Activated CD8-positive, alpha-beta memory T cell treated with anti-CD3 and anti-CD28 coated beads for 24 hours (primary cell): ENCODE measurements at regions not wholly inside any gene's neighbourhood (a gene's known extent, or its start where the extent isn't known, plus 50 kb on each side); places are given as distances from the start of the nearest gene placed in this dataset.
"Not testable (repeated sequence)": the region's sequence is repeated elsewhere in the genome, so short reads cannot be mapped to it uniquely, and the experiment has no call there.

Experiments used
- DNase-seq: peaks from one replicate; pipeline ENCODE4 v3.0.0-alpha.2; 2020

GRCh38 chr4:132386130-132386529 lies 763.0 kb upstream of the PCDH10 start:
- no peak for DNase-seq

GRCh38 chr4:132387060-132387459 lies 762.0 kb upstream of the PCDH10 start:
- no peak for DNase-seq

- DNase-seq, result no peak
Observed at GRCh38 chr4:132395561-132395960, 753.5 kb upstream of the PCDH10 start.

- DNase-seq, result no peak
Observed at GRCh38 chr4:132396636-132397035, 752.5 kb upstream of the PCDH10 start.

DNA sequence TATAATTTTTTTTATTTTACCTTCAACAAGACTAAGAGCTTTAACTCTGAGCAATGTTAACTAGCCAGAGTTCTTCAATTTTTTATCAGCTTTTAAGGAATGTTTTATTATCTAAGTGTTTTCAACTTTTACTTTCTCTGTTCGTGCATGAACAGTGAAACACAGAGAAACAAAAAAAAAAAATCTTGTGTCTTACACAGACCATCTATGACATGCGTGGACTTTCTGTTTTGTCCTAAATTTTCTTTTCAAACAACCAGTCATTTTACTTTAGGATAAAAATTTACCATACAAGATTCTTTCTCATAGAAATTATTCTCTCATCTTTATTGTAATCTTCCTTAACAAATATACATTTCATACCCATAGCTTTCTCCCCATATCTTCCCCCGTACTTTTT lies 731.9 kb upstream of the PCDH10 start:
- DNase-seq, result no peak

DNA sequence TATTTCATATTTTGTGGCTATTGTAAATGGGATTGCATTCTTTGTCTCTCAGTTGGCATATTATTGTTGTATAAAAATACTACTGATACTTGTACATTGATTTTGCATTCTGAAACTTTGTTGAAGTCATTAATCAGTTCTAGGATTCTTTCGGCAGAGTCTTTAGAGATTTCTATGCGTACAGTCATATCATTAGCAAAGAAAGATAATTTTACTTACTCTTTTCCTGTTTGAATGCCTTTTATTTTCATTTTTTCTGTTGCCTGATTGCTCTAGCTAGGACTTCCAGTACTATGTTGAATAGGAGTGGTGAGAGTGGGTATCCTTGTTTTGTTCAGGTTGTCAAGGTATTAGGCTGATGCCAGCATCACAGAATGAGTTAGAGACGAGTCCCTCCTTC lies 722.0 kb upstream of the PCDH10 start:
- no peak for DNase-seq

GRCh38 chr4:132437117-132437516 lies 712.0 kb upstream of the PCDH10 start:
- no peak for DNase-seq

DNA sequence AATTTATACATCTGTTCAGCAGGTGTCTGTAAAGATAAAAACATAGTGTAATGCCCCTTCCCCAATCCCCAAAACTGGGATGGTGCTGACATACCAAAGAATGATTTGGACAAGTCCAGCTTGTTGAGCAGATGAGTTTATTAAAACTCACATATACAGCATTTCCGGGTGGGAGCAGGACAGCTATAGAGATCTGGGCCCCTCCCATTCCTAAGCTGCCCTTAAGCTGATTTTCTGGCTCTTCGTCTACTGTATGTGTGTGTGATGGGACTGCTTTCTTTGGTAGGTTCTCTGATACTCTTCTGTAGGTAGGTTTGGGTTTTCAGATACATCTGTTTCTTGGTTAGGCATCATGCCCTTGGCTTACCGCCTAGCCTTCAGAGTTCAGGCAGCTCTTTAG lies 703.7 kb upstream of the PCDH10 start:
- no peak for DNase-seq

DNA sequence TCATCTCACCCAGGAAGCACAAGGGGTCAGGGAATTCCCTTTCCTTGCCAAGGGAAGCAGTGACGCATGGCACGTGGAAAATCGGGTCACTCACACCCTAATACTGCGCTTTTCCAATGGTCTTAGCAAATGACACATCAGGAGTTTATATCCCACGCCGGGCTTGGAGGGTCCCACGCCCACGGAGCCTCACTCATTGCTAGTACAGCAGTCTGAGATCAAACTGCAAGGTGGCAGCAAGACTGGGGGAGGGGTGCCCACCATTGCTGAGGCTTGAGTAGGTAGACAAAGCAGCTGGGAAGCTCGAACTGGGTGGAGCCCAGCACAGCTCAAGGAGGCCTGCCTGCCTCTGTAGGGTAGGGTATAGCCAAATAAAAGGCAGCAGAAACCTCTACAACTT lies 691.1 kb upstream of the PCDH10 start:
- DNase-seq, result not testable (repeated sequence)

DNA sequence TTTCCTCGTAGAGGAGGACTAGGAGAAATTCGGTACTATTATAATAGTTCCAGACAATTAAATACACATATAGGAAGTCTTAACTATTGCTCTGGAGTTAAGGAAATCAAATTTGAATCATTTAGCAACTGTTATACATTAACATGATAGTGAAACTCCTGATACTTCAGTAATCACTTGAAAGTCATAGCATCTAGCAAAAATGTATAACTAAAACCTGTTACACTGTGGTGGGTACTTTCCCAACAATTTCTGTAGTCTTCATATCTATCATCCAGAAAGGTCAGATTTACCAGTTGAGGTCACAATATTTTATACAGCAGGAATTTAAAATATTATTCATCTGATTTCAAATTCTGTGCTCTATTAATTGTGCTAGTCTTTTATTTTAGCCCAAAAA lies 669.6 kb upstream of the PCDH10 start:
- DNase-seq, result no peak

- DNase-seq, result no peak
Observed at GRCh38 chr4:132488555-132488954, 660.5 kb upstream of the PCDH10 start.

DNA sequence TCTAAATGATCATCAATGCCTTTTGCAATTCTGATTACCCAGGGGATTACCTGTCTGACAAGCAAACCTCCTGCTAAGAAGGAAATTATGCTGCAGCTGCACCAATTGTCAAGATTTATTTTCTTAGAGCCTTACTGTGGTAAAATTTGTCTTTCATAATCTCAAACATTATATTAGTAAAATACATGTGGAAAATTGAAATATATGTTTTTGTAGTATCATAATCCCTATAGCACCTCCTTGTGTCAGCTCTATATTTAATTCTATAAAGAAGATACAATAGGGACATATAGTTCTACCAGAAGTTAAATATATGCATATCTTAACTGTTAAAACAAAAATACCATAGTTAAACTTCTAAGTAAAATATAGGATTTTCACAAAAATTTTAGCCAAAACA lies 655.6 kb upstream of the PCDH10 start:
- no peak for DNase-seq

DNA sequence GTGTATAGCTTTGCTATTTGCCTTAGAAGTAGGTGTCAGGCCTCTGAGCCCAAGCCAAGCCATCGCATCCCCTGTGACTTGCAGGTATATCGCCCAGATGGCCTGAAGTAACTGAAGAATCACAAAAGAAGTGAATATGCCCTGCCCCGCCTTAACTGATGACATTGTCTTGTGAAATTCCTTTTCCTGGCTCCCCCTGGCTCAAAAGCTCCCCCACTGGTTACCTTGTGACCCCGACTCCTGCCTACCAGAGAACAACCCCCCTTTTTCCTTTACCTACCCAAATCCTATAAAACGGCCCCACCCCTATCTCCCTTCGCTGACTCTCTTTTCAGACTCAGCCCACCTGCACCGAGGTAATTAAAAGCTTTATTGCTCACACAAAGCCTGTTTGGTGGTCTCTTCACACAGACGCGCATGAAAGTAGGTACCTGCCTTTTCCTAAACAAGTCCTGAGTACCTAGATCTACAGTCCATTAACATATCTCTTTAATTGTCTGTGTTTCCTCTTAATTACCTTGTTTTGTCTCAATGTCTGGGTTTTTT lies 653.8 kb upstream of the PCDH10 start:
- not testable (repeated sequence) for DNase-seq

DNA sequence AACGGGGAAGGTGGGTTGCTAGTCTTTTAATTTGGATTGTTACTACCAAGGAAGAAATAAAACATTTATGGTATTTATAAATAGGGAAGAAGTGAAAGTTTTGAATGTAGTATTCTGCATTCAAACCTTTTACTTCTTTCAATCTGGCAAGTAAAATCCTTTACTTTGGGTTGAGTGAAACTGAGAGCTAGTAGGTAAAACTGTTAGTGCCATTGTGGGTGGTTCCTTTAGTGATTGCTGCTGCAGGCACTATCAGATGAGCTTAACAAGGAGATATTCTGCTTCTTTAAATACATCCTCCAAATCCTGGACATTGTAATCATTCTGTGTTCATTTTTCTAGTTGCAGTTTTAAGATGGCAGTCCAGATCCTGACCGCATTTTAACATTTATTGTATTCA lies 650.9 kb upstream of the PCDH10 start:
- no peak for DNase-seq

- DNase-seq, result no peak
Observed at GRCh38 chr4:132502096-132502552, 647.0 kb upstream of the PCDH10 start.

DNA sequence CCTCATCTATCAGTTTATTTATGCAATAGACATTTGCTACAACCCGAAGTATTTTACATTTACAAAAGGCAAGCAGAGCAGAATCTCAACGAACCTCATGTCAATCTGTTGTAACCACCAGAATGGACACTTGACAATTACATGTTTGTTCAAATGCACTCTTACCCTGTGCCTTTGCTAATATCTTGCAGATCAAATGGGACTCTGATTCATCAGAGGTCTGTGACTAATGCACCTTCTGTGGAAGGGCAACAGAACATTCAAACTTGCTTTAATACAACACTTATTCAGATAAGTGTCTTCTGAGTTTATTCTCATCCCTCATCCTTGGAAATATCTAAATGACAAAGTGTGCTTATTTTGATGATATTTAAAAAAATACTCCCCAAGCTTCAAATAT lies 644.7 kb upstream of the PCDH10 start:
- no peak for DNase-seq

GRCh38 chr4:132506568-132506967 lies 642.5 kb upstream of the PCDH10 start:
- DNase-seq, result no peak

- DNase-seq, result no peak
Observed at GRCh38 chr4:132513491-132513890, 635.6 kb upstream of the PCDH10 start.

GRCh38 chr4:132526652-132527051 lies 622.4 kb upstream of the PCDH10 start:
- no peak for DNase-seq

DNA sequence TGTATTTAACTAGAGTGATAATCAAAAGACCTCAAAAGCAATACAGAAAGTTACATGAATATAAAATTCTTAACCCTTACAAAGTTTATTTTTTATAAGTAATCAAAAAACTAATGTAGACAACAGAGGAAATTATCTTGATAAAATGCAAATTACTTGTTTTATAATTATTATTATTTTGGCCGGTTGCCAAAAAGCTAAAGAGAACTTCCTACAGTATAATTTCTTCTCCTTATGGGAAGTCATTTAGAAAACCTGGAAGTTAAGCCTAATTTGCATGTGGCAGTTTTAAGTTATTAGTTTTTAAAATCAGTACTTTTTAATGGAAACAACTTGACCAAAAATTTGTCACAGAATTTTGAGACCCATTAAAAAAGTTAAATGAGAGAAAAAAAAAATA lies 621.3 kb upstream of the PCDH10 start:
- no peak for DNase-seq

DNA sequence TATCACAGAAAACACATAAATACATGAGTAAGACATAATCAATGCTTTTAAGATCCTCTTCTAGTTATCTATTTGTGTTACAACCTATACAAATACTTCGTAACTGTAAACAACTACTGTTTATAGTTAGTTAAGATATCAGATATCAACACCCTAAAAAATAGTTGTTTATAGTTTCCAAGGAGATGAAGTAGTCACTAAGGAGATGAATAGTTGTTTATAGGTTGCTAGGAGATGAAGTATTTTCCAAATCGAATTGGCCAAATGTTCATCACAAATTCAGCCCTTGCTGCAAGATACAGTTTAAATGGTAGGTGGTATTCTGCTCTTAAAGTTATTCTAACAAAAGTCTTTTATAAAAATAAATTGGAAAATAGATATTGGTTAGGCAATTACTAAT lies 618.2 kb upstream of the PCDH10 start:
- DNase-seq, result no peak

DNA sequence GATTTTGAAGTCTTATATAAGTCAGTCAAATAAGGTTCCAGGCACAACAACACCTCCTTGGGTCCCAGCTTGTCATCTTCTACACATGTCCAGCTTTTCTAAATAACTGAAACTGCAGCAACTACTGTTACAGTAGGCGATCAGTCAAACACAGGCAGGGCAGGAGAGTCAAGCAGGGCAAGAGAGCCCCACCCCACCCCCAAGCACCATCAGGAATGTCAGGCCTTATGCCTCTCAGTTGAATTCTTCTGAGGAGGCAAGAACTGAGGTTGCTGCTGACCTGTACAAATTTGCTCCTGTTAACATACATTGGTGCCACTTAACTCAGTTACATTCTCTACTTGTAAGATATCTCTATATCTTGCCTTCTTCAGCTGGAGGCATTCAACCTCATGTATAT lies 608.8 kb upstream of the PCDH10 start:
- no peak for DNase-seq

- no peak for DNase-seq
Observed at GRCh38 chr4:132540797-132541196, 608.3 kb upstream of the PCDH10 start.

- DNase-seq, result no peak
Observed at GRCh38 chr4:132542228-132542627, 606.9 kb upstream of the PCDH10 start.

DNA sequence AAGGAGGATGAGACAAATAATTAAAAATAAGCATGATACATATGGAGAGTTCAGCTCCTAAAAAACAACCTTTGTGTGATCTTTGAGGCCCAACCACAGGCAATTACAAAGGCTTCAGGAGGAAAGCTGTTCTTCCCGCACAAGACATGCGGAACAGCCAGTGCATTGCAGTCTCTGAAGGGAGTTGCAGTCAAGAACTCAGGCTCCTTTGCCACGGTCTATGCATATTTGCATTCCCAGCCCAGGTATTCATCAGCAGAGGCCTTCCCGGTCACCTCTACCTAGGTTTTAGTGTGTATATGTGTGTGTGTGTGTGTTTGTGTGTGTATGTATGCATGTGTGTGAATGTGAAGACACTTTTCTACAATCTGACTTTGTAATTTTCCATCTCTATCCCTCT lies 600.6 kb upstream of the PCDH10 start:
- DNase-seq, result no peak

DNA sequence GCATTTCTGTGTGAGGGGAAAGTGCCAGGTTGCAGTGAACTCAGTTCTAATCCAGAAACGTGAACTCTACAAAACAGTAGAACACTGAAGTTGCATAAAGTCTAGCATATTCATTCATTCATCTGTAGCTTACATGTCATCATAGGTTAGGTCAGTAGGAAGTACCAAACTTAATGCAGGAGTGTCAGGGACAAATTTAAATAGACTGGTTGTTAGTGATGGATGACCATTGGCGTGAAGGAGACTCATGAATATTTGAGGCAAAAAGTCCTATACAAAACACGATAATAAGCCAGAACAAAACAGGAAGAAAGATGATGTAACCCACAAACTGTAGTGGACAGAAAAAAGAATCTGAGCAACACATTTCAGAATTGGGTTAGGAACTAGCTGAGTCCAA lies 592.8 kb upstream of the PCDH10 start:
- no peak for DNase-seq
